ENCODE measurements at regions not wholly inside any gene's neighbourhood (a gene's known extent, or its start where the extent isn't known, plus 50 kb on each side); places are given as distances from the start of the nearest gene placed in this dataset.

GRCh38 chr3:118088696-118089095 is 946.0 kb downstream of the IGSF11 start:
- H3K36me3 ChIP-seq (ENCODE audit: control insufficient read depth, insufficient read depth, low read length): no peaks in the 10 kb centered on the region
- ATAC-seq: no peak
- H3K9me1 ChIP-seq (ENCODE audit: control insufficient read depth, insufficient read depth, low read length): no peaks in the 10 kb centered on the region
- H3K4me3 ChIP-seq: no peak overlapping the region
- no peak overlapping the region for H3K9ac ChIP-seq (ENCODE audit: insufficient read depth in 1 of 2, low read depth in 2 of 2, low read length in 2 of 2)
- CTCF ChIA-PET (ENCODE audit: low intra/inter-chr PET ratio): no interaction called here
- in situ Hi-C loops (cut with MboI): no loop called here
- no peaks in the 10 kb centered on the region for H3K4me1 ChIP-seq (replicated peaks in 1 of 2; ENCODE audit: control insufficient read depth in 2 of 2, insufficient read depth in 2 of 2, low read length in 2 of 2)
- no peak overlapping the region for H3K27ac ChIP-seq (ENCODE audit: extremely low read depth, low read depth, low read length)
- no peak overlapping the region for H2AFZ ChIP-seq (ENCODE audit: low read depth, low read length)
- FAIRE-seq: no peak
- no peak for DNase-seq (ENCODE audit: extremely low read depth in 1 of 4, low spot score in 3 of 4)
- no peaks in the 10 kb centered on the region for H3K9me3 ChIP-seq (replicated peaks; ENCODE audit: control insufficient read depth, insufficient read depth, low read depth, low read length)
- H3K79me2 ChIP-seq (ENCODE audit: control insufficient read depth, insufficient read depth, low read length): no peaks in the 10 kb centered on the region
- H3K27me3 ChIP-seq (ENCODE audit: control insufficient read depth in 2 of 2, insufficient read depth in 2 of 2, low read length in 2 of 2): no peaks in the 10 kb centered on the region
- WGBS (ENCODE audit: insufficient coverage, low coverage, missing lambda C conversion rate): 0% methylated on average over 3 of the region's 3 CpGs
- no peak overlapping the region for H3K4me2 ChIP-seq (ENCODE audit: insufficient read depth, low read length)
- no peaks in the 10 kb centered on the region for H4K20me1 ChIP-seq (replicated peaks; ENCODE audit: control insufficient read depth, insufficient read depth, low read length)
- POLR2A ChIA-PET: no interaction called here
- BruUV-seq (replicated peaks): no TSS peak
- TF ChIP-seq EP400 (IDR thresholded peaks at IDR 0.05) (no peak), EHMT2 (IDR thresholded peaks at IDR 0.05) (no peak), ZNF408 (CRISPR knock-in tag; IDR thresholded peaks at IDR 0.05; ENCODE audit: low read depth) (no peak), CREBBP (IDR thresholded peaks at IDR 0.05; ENCODE audit: low read depth, low read length) (no peak), ZNF232 (CRISPR knock-in tag; IDR thresholded peaks at IDR 0.05) (no peak), JUND (IDR thresholded peaks at IDR 0.05; ENCODE audit: borderline replicate concordance, low read depth, low read length) (no peak), JUND (tag; IDR thresholded peaks at IDR 0.05; ENCODE audit: borderline replicate concordance, low read depth, low read length) (no peak), SRSF7 (optimal IDR thresholded peaks at IDR 0.05; ENCODE audit: low read depth, low read length) (no peak), ZNF324 (CRISPR knock-in tag; IDR thresholded peaks at IDR 0.05) (no peak)
- intact Hi-C loops (cut with micrococcal nuclease): no loop called here

DNA sequence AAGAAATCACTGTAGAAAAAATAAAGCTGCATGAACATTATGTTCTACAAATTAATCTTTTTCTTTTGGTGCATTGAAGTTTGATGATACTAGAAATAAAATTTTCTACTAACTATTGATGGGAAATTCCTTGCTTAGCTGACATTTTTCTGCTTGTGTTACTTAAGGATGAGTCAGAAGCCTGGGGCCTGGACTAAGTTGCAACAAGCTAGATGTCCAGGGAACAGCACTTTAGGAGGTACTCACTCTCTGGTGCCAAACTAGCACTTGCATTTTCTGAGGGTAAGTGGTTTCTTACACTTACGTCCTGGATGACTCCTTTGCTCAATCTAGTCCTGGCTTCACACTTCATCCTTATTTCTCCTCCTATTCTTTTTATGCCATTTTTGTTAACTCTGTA is 945.1 kb downstream of the IGSF11 start:
- no peak overlapping the region for H3K27ac ChIP-seq (ENCODE audit: extremely low read depth, low read depth, low read length)
- FAIRE-seq (no peak), DNase-seq (ENCODE audit: extremely low read depth in 1 of 4, low spot score in 3 of 4) (no peak), ATAC-seq (no peak)
- BruUV-seq (replicated peaks): no TSS peak
- no peak overlapping the region for H3K9ac ChIP-seq (ENCODE audit: insufficient read depth in 1 of 2, low read depth in 2 of 2, low read length in 2 of 2)
- H3K27me3 ChIP-seq (ENCODE audit: control insufficient read depth in 2 of 2, insufficient read depth in 2 of 2, low read length in 2 of 2): no peaks in the 10 kb centered on the region
- intact Hi-C loops (cut with micrococcal nuclease) (no loop called here), in situ Hi-C loops (cut with MboI) (no loop called here)
- H3K4me1 ChIP-seq (replicated peaks in 1 of 2; ENCODE audit: control insufficient read depth in 2 of 2, insufficient read depth in 2 of 2, low read length in 2 of 2): no peaks in the 10 kb centered on the region
- H2AFZ ChIP-seq (ENCODE audit: low read depth, low read length): no peak overlapping the region
- H3K4me2 ChIP-seq (ENCODE audit: insufficient read depth, low read length): no peak overlapping the region
- WGBS (ENCODE audit: insufficient coverage, low coverage, missing lambda C conversion rate): 0% methylated on average over 1 of the region's 1 CpG
- H4K20me1 ChIP-seq (replicated peaks; ENCODE audit: control insufficient read depth, insufficient read depth, low read length): no peaks in the 10 kb centered on the region
- H3K9me1 ChIP-seq (ENCODE audit: control insufficient read depth, insufficient read depth, low read length): no peaks in the 10 kb centered on the region
- CTCF ChIA-PET (ENCODE audit: low intra/inter-chr PET ratio): no interaction called here
- no peaks in the 10 kb centered on the region for H3K9me3 ChIP-seq (replicated peaks; ENCODE audit: control insufficient read depth, insufficient read depth, low read depth, low read length)
- no peaks in the 10 kb centered on the region for H3K36me3 ChIP-seq (ENCODE audit: control insufficient read depth, insufficient read depth, low read length)
- no peaks in the 10 kb centered on the region for H3K79me2 ChIP-seq (ENCODE audit: control insufficient read depth, insufficient read depth, low read length)
- no peak overlapping the region for H3K4me3 ChIP-seq
- POLR2A ChIA-PET: no interaction called here
- TF ChIP-seq, protein P1, sequence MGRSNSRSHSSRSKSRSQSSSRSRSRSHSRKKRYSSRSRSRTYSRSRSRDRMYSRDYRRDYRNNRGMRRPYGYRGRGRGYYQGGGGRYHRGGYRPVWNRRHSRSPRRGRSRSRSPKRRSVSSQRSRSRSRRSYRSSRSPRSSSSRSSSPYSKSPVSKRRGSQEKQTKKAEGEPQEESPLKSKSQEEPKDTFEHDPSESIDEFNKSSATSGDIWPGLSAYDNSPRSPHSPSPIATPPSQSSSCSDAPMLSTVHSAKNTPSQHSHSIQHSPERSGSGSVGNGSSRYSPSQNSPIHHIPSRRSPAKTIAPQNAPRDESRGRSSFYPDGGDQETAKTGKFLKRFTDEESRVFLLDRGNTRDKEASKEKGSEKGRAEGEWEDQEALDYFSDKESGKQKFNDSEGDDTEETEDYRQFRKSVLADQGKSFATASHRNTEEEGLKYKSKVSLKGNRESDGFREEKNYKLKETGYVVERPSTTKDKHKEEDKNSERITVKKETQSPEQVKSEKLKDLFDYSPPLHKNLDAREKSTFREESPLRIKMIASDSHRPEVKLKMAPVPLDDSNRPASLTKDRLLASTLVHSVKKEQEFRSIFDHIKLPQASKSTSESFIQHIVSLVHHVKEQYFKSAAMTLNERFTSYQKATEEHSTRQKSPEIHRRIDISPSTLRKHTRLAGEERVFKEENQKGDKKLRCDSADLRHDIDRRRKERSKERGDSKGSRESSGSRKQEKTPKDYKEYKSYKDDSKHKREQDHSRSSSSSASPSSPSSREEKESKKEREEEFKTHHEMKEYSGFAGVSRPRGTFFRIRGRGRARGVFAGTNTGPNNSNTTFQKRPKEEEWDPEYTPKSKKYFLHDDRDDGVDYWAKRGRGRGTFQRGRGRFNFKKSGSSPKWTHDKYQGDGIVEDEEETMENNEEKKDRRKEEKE (IDR thresholded peaks at IDR 0.05; ENCODE audit: borderline replicate concordance in 1 of 2, control insufficient read depth in 1 of 2, low read depth in 2 of 2, low read length in 1 of 2): no peak
- no peak for TF ChIP-seq ATF4 (CRISPR knock-in tag; IDR thresholded peaks at IDR 0.05)
- TF ChIP-seq FOXA1 (IDR thresholded peaks at IDR 0.05; ENCODE audit: borderline replicate concordance): no peak
- TF ChIP-seq CHD2 (IDR thresholded peaks at IDR 0.05; ENCODE audit: low read depth, low read length): no peak
- TF ChIP-seq RFX7 (CRISPR knock-in tag; IDR thresholded peaks at IDR 0.05): no peak
- TF ChIP-seq ZNF282 (CRISPR knock-in tag; IDR thresholded peaks at IDR 0.05): no peak

All from K562 (cell line).